AG04450 (cell line): ENCODE measurements at regions not wholly inside any gene's neighbourhood (a gene's known extent, or its start where the extent isn't known, plus 50 kb on each side); places are given as distances from the start of the nearest gene placed in this dataset.

Source experiments
- CTCF ChIA-PET: fragments of 300-600, 350-600 bp; formaldehyde crosslinking; extraction: SDS; loops from one replicate; lab custom pipeline; 2022; ENCODE audit warnings: antibody characterized with exemption, inconsistent platforms; lab: Charles Lee
- POLR2A ChIA-PET: fragments of 350-600 bp; formaldehyde crosslinking; extraction: SDS; loops from one replicate; lab custom pipeline; 2021; ENCODE audit warnings: antibody characterized with exemption, inconsistent platforms; lab: Yijun Ruan, JAX
- DNase-seq: peaks from one replicate; pipeline ENCODE4 v3.0.0-alpha.2; 2011; ENCODE audit warnings: low read depth, low spot score
- H3K27ac ChIP-seq: one replicate; pipeline ENCODE4 v1.5.1; 2012; ENCODE audit warnings: low read depth, low read length, control low read depth
- H3K27me3 ChIP-seq: one replicate; pipeline ENCODE4 v1.6.0; 2012; ENCODE audit warnings: low read length; ENCODE audit not compliant: control insufficient read depth, insufficient read depth
- H3K4me3 ChIP-seq: 2 replicates; pipeline ENCODE4 v1.5.1; 2011; ENCODE audit warnings: mild to moderate bottlenecking, low read depth, low read length, control low read depth
- H3K9me3 ChIP-seq: 2 replicates; pipeline ENCODE4 v1.5.1; 2012; ENCODE audit warnings: low read length; ENCODE audit not compliant: control insufficient read depth, insufficient read depth
- TF ChIP-seq, protein P1 (sequence below): IDR thresholded peaks from 2 replicates; pipeline ENCODE4 v1.5.1; 2011; ENCODE audit warnings: low read depth, low read length, control low read depth, inconsistent platforms

- Histone ChIP-seq H3K27me3 (no peaks in the 10 kb centered on the region), H3K4me3 (no peak overlapping the region), H3K9me3 (no peaks in the 10 kb centered on the region), H3K27ac (no peak overlapping the region)
- DNase-seq: no peak
- POLR2A ChIA-PET: no interaction called here
- CTCF ChIA-PET: no interaction called here
- TF ChIP-seq, protein P1, sequence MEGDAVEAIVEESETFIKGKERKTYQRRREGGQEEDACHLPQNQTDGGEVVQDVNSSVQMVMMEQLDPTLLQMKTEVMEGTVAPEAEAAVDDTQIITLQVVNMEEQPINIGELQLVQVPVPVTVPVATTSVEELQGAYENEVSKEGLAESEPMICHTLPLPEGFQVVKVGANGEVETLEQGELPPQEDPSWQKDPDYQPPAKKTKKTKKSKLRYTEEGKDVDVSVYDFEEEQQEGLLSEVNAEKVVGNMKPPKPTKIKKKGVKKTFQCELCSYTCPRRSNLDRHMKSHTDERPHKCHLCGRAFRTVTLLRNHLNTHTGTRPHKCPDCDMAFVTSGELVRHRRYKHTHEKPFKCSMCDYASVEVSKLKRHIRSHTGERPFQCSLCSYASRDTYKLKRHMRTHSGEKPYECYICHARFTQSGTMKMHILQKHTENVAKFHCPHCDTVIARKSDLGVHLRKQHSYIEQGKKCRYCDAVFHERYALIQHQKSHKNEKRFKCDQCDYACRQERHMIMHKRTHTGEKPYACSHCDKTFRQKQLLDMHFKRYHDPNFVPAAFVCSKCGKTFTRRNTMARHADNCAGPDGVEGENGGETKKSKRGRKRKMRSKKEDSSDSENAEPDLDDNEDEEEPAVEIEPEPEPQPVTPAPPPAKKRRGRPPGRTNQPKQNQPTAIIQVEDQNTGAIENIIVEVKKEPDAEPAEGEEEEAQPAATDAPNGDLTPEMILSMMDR: no peak
Observed at GRCh38 chr4:32564626-32565025, 1844.5 kb downstream of the PCDH7 start.

GRCh38 chr4:32569861-32570260, 1849.7 kb downstream of the PCDH7 start:
- Histone ChIP-seq H3K27ac (no peak overlapping the region), H3K27me3 (no peaks in the 10 kb centered on the region), H3K4me3 (no peak overlapping the region), H3K9me3 (no peaks in the 10 kb centered on the region)
- ChIA-PET CTCF (no interaction called here), POLR2A (no interaction called here)
- no peak for DNase-seq
- TF ChIP-seq, protein P1: no peak

DNA sequence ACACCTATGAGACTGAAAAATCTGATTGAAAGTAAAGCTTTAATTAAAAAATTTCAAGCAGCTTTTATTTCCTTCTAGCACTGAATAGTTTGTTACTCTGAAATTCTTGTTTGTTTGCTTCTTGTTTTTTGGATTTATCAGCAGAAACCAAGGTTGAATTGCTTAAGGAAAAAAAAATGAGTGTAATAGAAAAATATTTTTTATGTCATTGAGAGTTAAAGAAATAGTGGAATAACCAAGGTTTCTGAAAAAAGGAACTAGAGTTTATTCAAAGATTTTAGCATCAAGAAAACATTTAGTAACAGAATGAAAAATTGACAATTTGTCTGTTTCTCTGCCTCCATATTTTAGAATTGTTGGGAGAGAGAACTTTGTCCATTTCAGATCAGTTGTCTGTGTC, 1852.2 kb downstream of the PCDH7 start:
- CTCF ChIA-PET: no interaction called here

GRCh38 chr4:32574803-32575202, 1854.6 kb downstream of the PCDH7 start:
- TF ChIP-seq, protein P1: no peak
- ChIA-PET POLR2A (no interaction called here), CTCF (no interaction called here)
- no peak for DNase-seq
- Histone ChIP-seq H3K27me3 (no peaks in the 10 kb centered on the region), H3K9me3 (no peaks in the 10 kb centered on the region), H3K27ac (no peak overlapping the region), H3K4me3 (no peak overlapping the region)

More for the DNA sequence above, 1852.2 kb downstream of the PCDH7 start:
- no peak for DNase-seq
- Histone ChIP-seq H3K4me3 (no peak overlapping the region), H3K27me3 (no peaks in the 10 kb centered on the region), H3K27ac (no peak overlapping the region), H3K9me3 (no peaks in the 10 kb centered on the region)
- TF ChIP-seq, protein P1: no peak
- POLR2A ChIA-PET: no interaction called here

DNA sequence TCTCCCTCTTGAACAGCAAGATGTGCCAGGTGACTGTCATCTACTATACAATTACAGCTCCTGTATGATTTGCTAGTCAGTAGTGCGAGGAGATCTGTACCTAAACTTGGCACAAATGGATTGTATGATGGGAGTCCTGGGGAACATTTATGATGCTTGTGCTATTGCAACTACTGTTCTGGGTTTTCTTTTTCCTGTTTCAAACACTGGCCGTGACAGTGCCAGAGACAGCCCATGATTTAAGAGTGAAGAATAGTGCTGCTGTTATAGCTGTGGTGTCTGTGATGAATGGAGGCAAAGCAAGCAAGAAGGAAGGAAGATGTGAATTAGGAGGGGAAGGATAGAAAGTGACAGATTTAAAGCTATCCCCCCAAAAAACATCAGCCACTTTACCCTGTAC, 1868.9 kb downstream of the PCDH7 start:
- Histone ChIP-seq H3K4me3 (no peak overlapping the region), H3K27ac (no peak overlapping the region), H3K9me3 (no peaks in the 10 kb centered on the region), H3K27me3 (no peaks in the 10 kb centered on the region)
- DNase-seq: no peak
- TF ChIP-seq, protein P1: no peak
- ChIA-PET CTCF (no interaction called here), POLR2A (no interaction called here)
